CD4-positive, CD25-positive, alpha-beta regulatory T cell (primary cell): ENCODE measurements at regions not wholly inside any gene's neighbourhood (a gene's known extent, or its start where the extent isn't known, plus 50 kb on each side); places are given as distances from the start of the nearest gene placed in this dataset.

Experiments used
- ATAC-seq, 2 donors: fragments of 150-1000 bp; cut with Tn5 transposase; one replicate each; pipeline ENCODE4 v1.10.0; 2021; ENCODE audit warnings: low read depth in 2 of 2, moderate number of reproducible peaks in 2 of 2, moderate library complexity in 1 of 2
- DNase-seq, 3 donors: peaks; one replicate each; pipeline versions ENCODE4 v3.0.0 to v3.0.0-alpha.2; 2012 to 2022; ENCODE audit warnings: mixed read lengths in 1 of 3
- H3K27ac ChIP-seq: one replicate; pipeline ENCODE4 v1.7.0; 2013; ENCODE audit warnings: mild to moderate bottlenecking, low read length; ENCODE audit not compliant: insufficient read depth, poor library complexity, severe bottlenecking
- H3K27me3 ChIP-seq: one replicate; pipeline ENCODE4 v1.7.0; 2013; ENCODE audit warnings: low read length; ENCODE audit not compliant: control insufficient read depth, insufficient read depth
- H3K36me3 ChIP-seq: one replicate; pipeline ENCODE4 v1.7.0; 2013; ENCODE audit warnings: mild to moderate bottlenecking, low read length, moderate library complexity; ENCODE audit not compliant: control insufficient read depth, insufficient read depth
- H3K4me1 ChIP-seq: 2 replicates; pipeline ENCODE4 v1.7.0; 2013; ENCODE audit warnings: mild to moderate bottlenecking, low read length; ENCODE audit not compliant: insufficient read depth, control insufficient read depth, poor library complexity, severe bottlenecking
- H3K4me3 ChIP-seq: one replicate; pipeline ENCODE4 v1.7.0; 2013; ENCODE audit warnings: low read depth, mild to moderate bottlenecking, low read length, moderate library complexity
- H3K9me3 ChIP-seq, 2 experiments: 1 replicate in 1 of 2; 2 replicates in 1 of 2; pipeline ENCODE4 v1.7.0; 2013; ENCODE audit warnings: low read length in 2 of 2, mild to moderate bottlenecking in 1 of 2, moderate library complexity in 1 of 2; ENCODE audit not compliant: control insufficient read depth in 2 of 2
- H3K27ac Mint-ChIP-seq, 3 donors: one replicate each; pipeline ENCODE4 v1.8.0; 2020 to 2022; ENCODE audit warnings: mild to moderate bottlenecking in 3 of 3, mixed read lengths in 3 of 3, moderate library complexity in 2 of 3
- H3K27me3 Mint-ChIP-seq: one replicate; pipeline ENCODE4 v1.8.0; 2022; ENCODE audit warnings: mild to moderate bottlenecking, mixed read lengths
- H3K36me3 Mint-ChIP-seq: one replicate; pipeline ENCODE4 v1.8.0; 2020; ENCODE audit warnings: mixed read lengths
- H3K4me1 Mint-ChIP-seq, 4 donors: one replicate each; pipeline ENCODE4 v1.8.0; 2020 to 2022; ENCODE audit warnings: mixed read lengths in 4 of 4, mild to moderate bottlenecking in 1 of 4
- H3K4me3 Mint-ChIP-seq, 4 donors: one replicate each; pipeline ENCODE4 v1.8.0; 2020 to 2022; ENCODE audit warnings: mild to moderate bottlenecking in 4 of 4, mixed read lengths in 4 of 4, moderate library complexity in 3 of 4
- H3K9me3 Mint-ChIP-seq, 7 donors: one replicate each; pipeline ENCODE4 v1.8.0; 2020 to 2022; ENCODE audit warnings: mixed read lengths in 7 of 7, mild to moderate bottlenecking in 3 of 7, moderate library complexity in 2 of 7

DNA sequence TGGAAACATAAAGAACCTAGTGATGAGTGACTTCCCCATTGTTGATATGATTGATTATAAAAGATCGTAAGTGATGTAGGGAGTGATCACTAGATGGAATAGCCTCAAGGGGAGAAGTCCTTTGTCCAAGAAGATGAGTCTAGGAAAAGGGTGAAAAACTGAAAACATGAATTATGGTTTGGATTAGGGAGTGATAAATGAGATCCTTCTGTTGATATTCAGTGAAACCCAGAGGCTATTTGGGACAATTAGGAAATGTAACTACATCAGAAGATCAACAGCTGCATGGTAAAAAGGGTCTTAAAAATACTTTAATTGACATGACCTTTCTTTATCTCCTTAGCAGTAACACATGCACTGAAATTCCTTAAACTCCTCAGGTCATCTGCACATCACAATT is 124.0 kb upstream of the UNC5C start:
- Histone ChIP-seq H3K4me1 (no peaks in the 10 kb centered on the region), H3K27me3 (no peaks in the 10 kb centered on the region), H3K9me3 (no peaks in the 10 kb centered on the region), H3K4me3 (no peak overlapping the region), H3K27ac (no peak overlapping the region), H3K36me3 (no peaks in the 10 kb centered on the region)
- no peak for DNase-seq
- H3K4me1 Mint-ChIP-seq = no peaks in the 10 kb centered on the region
- peaks cover 0 to 4% (median 0%) of the 10 kb centered on the region in 7 donors for H3K9me3 Mint-ChIP-seq
- no peaks in the 10 kb centered on the region for H3K36me3 Mint-ChIP-seq
- no peak for ATAC-seq
- H3K27me3 Mint-ChIP-seq = no peaks in the 10 kb centered on the region
- H3K4me3 Mint-ChIP-seq = no peak overlapping the region
- H3K27ac Mint-ChIP-seq = no peak overlapping the region

DNA sequence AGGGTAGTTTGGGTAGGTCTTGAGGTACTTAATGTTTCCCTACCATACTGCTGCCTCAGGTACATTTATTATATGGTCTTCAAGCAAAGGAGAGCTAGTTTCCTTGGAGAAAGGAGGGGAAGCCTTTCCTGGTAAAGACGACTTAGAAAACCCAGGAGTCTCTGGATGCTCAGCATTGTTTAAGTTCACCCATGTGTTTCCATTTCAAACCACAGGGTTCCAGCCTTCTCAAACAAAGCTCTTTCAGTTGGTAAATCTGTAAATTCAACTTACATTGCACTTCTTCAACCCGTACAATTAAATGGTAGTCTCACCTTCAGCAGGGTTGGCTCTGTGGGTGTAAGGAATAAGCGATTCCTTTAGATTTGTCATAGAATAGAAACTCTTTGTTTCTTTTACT is 111.9 kb upstream of the UNC5C start:
- peaks cover 3 to 23% (median 10%) of the 10 kb centered on the region in 7 donors for H3K9me3 Mint-ChIP-seq
- no peaks in the 10 kb centered on the region for H3K4me1 ChIP-seq
- H3K4me3 ChIP-seq = no peak overlapping the region
- DNase-seq (no peak), ATAC-seq (no peak)
- no peaks in the 10 kb centered on the region for H3K4me1 Mint-ChIP-seq
- H3K36me3 Mint-ChIP-seq = no peaks in the 10 kb centered on the region
- no peak overlapping the region for H3K27ac Mint-ChIP-seq
- H3K27me3 ChIP-seq = no peaks in the 10 kb centered on the region
- H3K4me3 Mint-ChIP-seq = no peak overlapping the region
- no peak overlapping the region for H3K27ac ChIP-seq
- H3K36me3 ChIP-seq = no peaks in the 10 kb centered on the region
- H3K27me3 Mint-ChIP-seq = no peaks in the 10 kb centered on the region
- no peaks in the 10 kb centered on the region for H3K9me3 ChIP-seq

DNA sequence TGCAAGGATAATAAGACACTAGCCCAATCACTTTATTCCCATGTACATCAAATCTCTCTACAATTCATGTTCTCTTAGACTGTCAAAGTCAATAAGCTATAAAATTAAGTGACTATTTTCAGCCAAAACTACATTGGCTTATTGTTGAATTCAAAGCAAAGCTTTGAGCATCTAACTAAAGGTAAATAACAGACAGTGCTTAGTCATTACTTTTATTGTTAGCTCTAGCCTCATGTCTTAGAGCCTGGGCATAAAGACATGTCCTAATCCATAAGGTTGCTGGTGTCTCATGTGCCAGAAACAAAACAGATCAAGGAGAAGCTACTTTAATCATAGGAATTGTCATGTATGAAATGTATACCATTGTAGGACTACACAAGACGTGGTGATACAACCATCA is 103.1 kb upstream of the UNC5C start:
- H3K36me3 Mint-ChIP-seq = no peaks in the 10 kb centered on the region
- peaks cover 0 to 17% (median 7%) of the 10 kb centered on the region in 7 donors for H3K9me3 Mint-ChIP-seq
- no peaks in the 10 kb centered on the region for H3K4me1 Mint-ChIP-seq
- no peaks in the 10 kb centered on the region for H3K27me3 ChIP-seq
- ATAC-seq (no peak), DNase-seq (no peak)
- no peaks in the 10 kb centered on the region for H3K27me3 Mint-ChIP-seq
- no peaks in the 10 kb centered on the region for H3K36me3 ChIP-seq
- no peak overlapping the region for H3K27ac Mint-ChIP-seq
- no peak overlapping the region for H3K4me3 Mint-ChIP-seq
- H3K4me1 ChIP-seq = no peaks in the 10 kb centered on the region
- H3K9me3 ChIP-seq = no peaks in the 10 kb centered on the region
- H3K27ac ChIP-seq = no peak overlapping the region
- no peak overlapping the region for H3K4me3 ChIP-seq

DNA sequence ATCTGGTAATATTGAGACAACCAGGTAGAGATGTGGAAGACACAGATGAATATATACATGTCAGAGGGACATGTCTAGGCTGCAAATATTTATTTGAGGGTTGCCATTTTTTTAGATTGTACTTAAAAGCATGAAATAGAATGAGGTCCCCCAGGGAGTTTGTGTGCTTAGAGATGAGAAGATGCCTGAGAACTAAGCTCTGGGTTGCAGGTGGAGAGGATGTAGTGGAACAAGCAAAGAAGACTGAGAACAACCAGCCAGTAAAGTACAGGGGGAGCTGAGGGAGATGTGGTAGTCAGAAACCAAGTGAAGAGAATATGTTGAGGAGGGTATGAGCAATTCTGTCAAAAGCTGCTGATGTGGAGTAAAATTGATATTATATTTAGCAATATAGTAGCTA is 95.6 kb upstream of the UNC5C start:
- ATAC-seq (no peak), DNase-seq (no peak)
- H3K27me3 Mint-ChIP-seq = no peaks in the 10 kb centered on the region
- no peak overlapping the region for H3K27ac ChIP-seq
- H3K27me3 ChIP-seq = no peaks in the 10 kb centered on the region
- no peaks in the 10 kb centered on the region for H3K9me3 ChIP-seq
- no peak overlapping the region for H3K4me3 ChIP-seq
- H3K36me3 ChIP-seq = no peaks in the 10 kb centered on the region
- H3K9me3 Mint-ChIP-seq = peaks cover 0 to 6% (median 0%) of the 10 kb centered on the region in 7 donors
- H3K4me1 ChIP-seq = no peaks in the 10 kb centered on the region
- no peak overlapping the region for H3K27ac Mint-ChIP-seq
- no peak overlapping the region for H3K4me3 Mint-ChIP-seq
- no peaks in the 10 kb centered on the region for H3K4me1 Mint-ChIP-seq
- H3K36me3 Mint-ChIP-seq = no peaks in the 10 kb centered on the region

DNA sequence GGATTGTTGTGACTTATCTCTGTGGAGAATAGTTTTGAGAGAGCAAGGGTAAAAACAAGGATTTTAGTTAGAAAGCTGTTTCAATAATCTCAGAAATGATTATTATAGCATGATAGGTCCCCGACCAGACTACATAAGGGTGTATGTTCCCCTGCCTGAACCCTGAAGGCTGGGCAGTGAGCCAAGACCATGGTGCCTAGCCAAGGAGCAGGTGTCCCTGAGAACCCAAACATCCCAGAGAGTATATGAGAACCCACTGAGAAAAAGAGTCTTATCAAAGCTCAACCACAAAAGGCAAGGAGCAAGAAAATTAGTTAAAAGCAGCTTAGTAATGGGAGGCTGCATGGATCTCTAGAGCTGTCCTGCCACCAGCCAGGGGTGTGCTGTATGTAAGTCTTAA is 94.9 kb upstream of the UNC5C start:
- H3K4me1 ChIP-seq = no peaks in the 10 kb centered on the region
- no peaks in the 10 kb centered on the region for H3K4me1 Mint-ChIP-seq
- peaks cover 0 to 6% (median 0%) of the 10 kb centered on the region in 7 donors for H3K9me3 Mint-ChIP-seq
- DNase-seq (no peak), ATAC-seq (no peak)
- no peaks in the 10 kb centered on the region for H3K27me3 ChIP-seq
- H3K27ac Mint-ChIP-seq = no peak overlapping the region
- no peak overlapping the region for H3K27ac ChIP-seq
- no peaks in the 10 kb centered on the region for H3K27me3 Mint-ChIP-seq
- no peak overlapping the region for H3K4me3 Mint-ChIP-seq
- no peaks in the 10 kb centered on the region for H3K9me3 ChIP-seq
- no peaks in the 10 kb centered on the region for H3K36me3 ChIP-seq
- no peaks in the 10 kb centered on the region for H3K36me3 Mint-ChIP-seq
- no peak overlapping the region for H3K4me3 ChIP-seq

GRCh38 chr4:95641571-95641970 is 92.8 kb upstream of the UNC5C start:
- Mint-ChIP-seq H3K4me3 (no peak overlapping the region), H3K27me3 (no peaks in the 10 kb centered on the region), H3K27ac (no peak overlapping the region), H3K4me1 (no peaks in the 10 kb centered on the region), H3K36me3 (no peaks in the 10 kb centered on the region), H3K9me3 (peaks cover 0 to 6% (median 0%) of the 10 kb centered on the region in 7 donors)
- DNase-seq = no peak
- H3K27ac ChIP-seq = no peak overlapping the region
- no peak for ATAC-seq
- no peaks in the 10 kb centered on the region for H3K36me3 ChIP-seq
- no peak overlapping the region for H3K4me3 ChIP-seq
- H3K4me1 ChIP-seq = no peaks in the 10 kb centered on the region
- no peaks in the 10 kb centered on the region for H3K27me3 ChIP-seq
- H3K9me3 ChIP-seq = no peaks in the 10 kb centered on the region

DNA sequence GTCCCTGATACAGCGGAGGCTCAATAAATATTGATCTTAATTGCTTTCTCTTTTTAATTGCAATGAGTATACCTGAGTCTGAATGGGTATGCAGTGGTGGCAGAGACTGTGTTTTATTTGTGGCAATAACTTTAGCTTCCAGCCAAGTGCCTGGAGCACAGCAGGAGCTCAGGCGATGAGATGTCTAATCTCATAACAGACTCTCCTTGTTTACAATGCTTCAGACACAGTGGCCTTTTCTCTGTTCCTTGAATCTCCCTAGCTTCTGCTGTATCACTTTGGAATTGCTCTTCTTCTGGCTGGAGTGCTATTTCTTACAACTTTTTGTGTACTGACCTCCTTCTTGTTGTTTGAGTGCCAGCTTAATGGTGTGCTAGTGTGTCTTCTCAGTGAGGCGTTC is 91.5 kb upstream of the UNC5C start:
- no peak overlapping the region for H3K4me3 Mint-ChIP-seq
- peaks cover 0 to 10% (median 1%) of the 10 kb centered on the region in 7 donors for H3K9me3 Mint-ChIP-seq
- H3K27me3 ChIP-seq = no peaks in the 10 kb centered on the region
- no peaks in the 10 kb centered on the region for H3K36me3 Mint-ChIP-seq
- H3K27ac Mint-ChIP-seq = no peak overlapping the region
- DNase-seq = no peak
- no peak overlapping the region for H3K4me3 ChIP-seq
- H3K9me3 ChIP-seq = no peaks in the 10 kb centered on the region
- H3K27ac ChIP-seq = no peak overlapping the region
- no peak for ATAC-seq
- H3K27me3 Mint-ChIP-seq = no peaks in the 10 kb centered on the region
- H3K4me1 ChIP-seq = no peaks in the 10 kb centered on the region
- no peaks in the 10 kb centered on the region for H3K4me1 Mint-ChIP-seq
- H3K36me3 ChIP-seq = no peaks in the 10 kb centered on the region

DNA sequence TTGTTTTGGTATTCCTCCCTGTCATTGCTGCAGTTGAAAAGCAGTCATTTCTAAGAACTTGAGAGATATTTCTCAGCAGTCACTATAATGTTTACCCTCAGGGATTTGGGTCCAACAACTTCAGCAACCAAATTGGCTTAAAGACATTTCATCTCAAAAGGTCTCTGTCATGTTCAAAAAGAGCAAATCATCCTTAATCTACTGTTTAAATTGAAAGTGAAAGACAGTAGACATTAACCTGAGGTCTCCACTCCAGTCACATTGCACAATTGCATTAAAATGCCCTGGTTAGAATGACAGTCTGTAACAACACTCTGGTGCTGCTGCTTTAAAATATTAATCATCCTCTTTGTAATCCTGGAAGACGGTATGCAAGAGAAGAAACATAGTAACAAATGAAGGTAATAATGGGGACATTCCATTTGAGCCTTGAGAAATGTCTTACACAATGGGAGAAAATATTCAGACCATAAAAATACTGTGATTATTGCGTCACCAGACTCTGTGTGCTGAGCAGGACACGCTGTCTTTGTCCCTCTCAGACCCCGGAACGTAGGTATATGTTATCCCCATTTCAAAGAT is 90.2 kb upstream of the UNC5C start:
- H3K36me3 Mint-ChIP-seq = no peaks in the 10 kb centered on the region
- H3K4me1 Mint-ChIP-seq = no peaks in the 10 kb centered on the region

More for the DNA sequence above, 90.2 kb upstream of the UNC5C start:
- Mint-ChIP-seq H3K27ac (no peak overlapping the region), H3K9me3 (peaks cover 0 to 10% (median 1%) of the 10 kb centered on the region in 7 donors), H3K4me3 (no peak overlapping the region), H3K27me3 (no peaks in the 10 kb centered on the region)
- Histone ChIP-seq H3K9me3 (no peaks in the 10 kb centered on the region), H3K36me3 (no peaks in the 10 kb centered on the region), H3K4me1 (no peaks in the 10 kb centered on the region), H3K27ac (no peak overlapping the region), H3K4me3 (no peak overlapping the region), H3K27me3 (no peaks in the 10 kb centered on the region)
- ATAC-seq (no peak), DNase-seq (peak in 1 of 3 donors; percentile 2)
